ENCODE measurements at regions not wholly inside any gene's neighbourhood (a gene's known extent, or its start where the extent isn't known, plus 50 kb on each side); places are given as distances from the start of the nearest gene placed in this dataset.
"Not testable (repeated sequence)": the region's sequence is repeated elsewhere in the genome, so short reads cannot be mapped to it uniquely, and the experiment has no call there.

- Histone ChIP-seq H3K4me1 (no peaks in the 10 kb centered on the region), H3K9me3 (no peaks in the 10 kb centered on the region), H3K27me3 (ENCODE audit: low read depth) (no peaks in the 10 kb centered on the region), H3K4me3 (no peak overlapping the region), H3K27ac (no peak overlapping the region), H3K36me3 (no peaks in the 10 kb centered on the region)
- DNase-seq (no peak), ATAC-seq (no peak)
- TF ChIP-seq CTCF (IDR thresholded peaks at IDR 0.05): no peak
- intact Hi-C loops (cut with DNase I): no loop called here
Measured at GRCh38 chr10:33869481-33869880, 535.0 kb upstream of the NRP1 start.

GRCh38 chr10:33869028-33869427 is 534.6 kb upstream of the NRP1 start:
- ATAC-seq: no peak
- Histone ChIP-seq H3K4me1 (no peaks in the 10 kb centered on the region), H3K27me3 (ENCODE audit: low read depth) (no peaks in the 10 kb centered on the region), H3K9me3 (no peaks in the 10 kb centered on the region), H3K36me3 (no peaks in the 10 kb centered on the region), H3K27ac (no peak overlapping the region), H3K4me3 (no peak overlapping the region)
- DNase-seq: no peak
- intact Hi-C loops (cut with DNase I): no loop called here
- TF ChIP-seq CTCF (IDR thresholded peaks at IDR 0.05): no peak

- H3K27me3 ChIP-seq (ENCODE audit: low read depth); H3K9me3 ChIP-seq; DNase-seq; H3K4me1 ChIP-seq; intact Hi-C loops (cut with DNase I); ATAC-seq; H3K36me3 ChIP-seq; H3K4me3 ChIP-seq: not testable (repeated sequence)
- peak overlapping the region; percentile 31 for H3K27ac ChIP-seq
Measured at GRCh38 chr10:33867199-33867789, 532.8 kb upstream of the NRP1 start.

- Histone ChIP-seq H3K4me1 (no peaks in the 10 kb centered on the region), H3K27ac (no peak overlapping the region), H3K4me3 (no peak overlapping the region), H3K36me3 (no peaks in the 10 kb centered on the region), H3K27me3 (ENCODE audit: low read depth) (no peaks in the 10 kb centered on the region), H3K9me3 (no peaks in the 10 kb centered on the region)
- no peak for ATAC-seq
- TF ChIP-seq CTCF (IDR thresholded peaks at IDR 0.05): no peak
- DNase-seq: no peak
- intact Hi-C loops (cut with DNase I): no loop called here
Measured at GRCh38 chr10:33863352-33863751, 528.9 kb upstream of the NRP1 start.

GRCh38 chr10:33862536-33863105 is 528.2 kb upstream of the NRP1 start:
- no peak for DNase-seq
- Histone ChIP-seq H3K4me1 (no peaks in the 10 kb centered on the region), H3K9me3 (no peaks in the 10 kb centered on the region), H3K27ac (no peak overlapping the region), H3K36me3 (no peaks in the 10 kb centered on the region), H3K27me3 (ENCODE audit: low read depth) (no peaks in the 10 kb centered on the region), H3K4me3 (no peak overlapping the region)
- TF ChIP-seq CTCF (IDR thresholded peaks at IDR 0.05): no peak
- intact Hi-C loops (cut with DNase I): no loop called here
- ATAC-seq: no peak

- intact Hi-C loops (cut with DNase I): no loop called here
- H3K4me3 ChIP-seq: no peak overlapping the region
- H3K27ac ChIP-seq: no peak overlapping the region
- no peaks in the 10 kb centered on the region for H3K4me1 ChIP-seq
- no peak for TF ChIP-seq CTCF (IDR thresholded peaks at IDR 0.05)
- H3K36me3 ChIP-seq: no peaks in the 10 kb centered on the region
- DNase-seq (no peak), ATAC-seq (no peak)
- no peaks in the 10 kb centered on the region for H3K9me3 ChIP-seq
- no peaks in the 10 kb centered on the region for H3K27me3 ChIP-seq (ENCODE audit: low read depth)
Measured at GRCh38 chr10:33861833-33862232, 527.4 kb upstream of the NRP1 start.

Measured in lower lobe of right lung (tissue), 2 donors.